ENCODE measurements at regions not wholly inside any gene's neighbourhood (a gene's known extent, or its start where the extent isn't known, plus 50 kb on each side); places are given as distances from the start of the nearest gene placed in this dataset.

- DNase-seq (ENCODE audit: low read depth): no peak
- no peak overlapping the region for H3K4me3 ChIP-seq (ENCODE audit: low read length)
- TF ChIP-seq, protein P1, sequence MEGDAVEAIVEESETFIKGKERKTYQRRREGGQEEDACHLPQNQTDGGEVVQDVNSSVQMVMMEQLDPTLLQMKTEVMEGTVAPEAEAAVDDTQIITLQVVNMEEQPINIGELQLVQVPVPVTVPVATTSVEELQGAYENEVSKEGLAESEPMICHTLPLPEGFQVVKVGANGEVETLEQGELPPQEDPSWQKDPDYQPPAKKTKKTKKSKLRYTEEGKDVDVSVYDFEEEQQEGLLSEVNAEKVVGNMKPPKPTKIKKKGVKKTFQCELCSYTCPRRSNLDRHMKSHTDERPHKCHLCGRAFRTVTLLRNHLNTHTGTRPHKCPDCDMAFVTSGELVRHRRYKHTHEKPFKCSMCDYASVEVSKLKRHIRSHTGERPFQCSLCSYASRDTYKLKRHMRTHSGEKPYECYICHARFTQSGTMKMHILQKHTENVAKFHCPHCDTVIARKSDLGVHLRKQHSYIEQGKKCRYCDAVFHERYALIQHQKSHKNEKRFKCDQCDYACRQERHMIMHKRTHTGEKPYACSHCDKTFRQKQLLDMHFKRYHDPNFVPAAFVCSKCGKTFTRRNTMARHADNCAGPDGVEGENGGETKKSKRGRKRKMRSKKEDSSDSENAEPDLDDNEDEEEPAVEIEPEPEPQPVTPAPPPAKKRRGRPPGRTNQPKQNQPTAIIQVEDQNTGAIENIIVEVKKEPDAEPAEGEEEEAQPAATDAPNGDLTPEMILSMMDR (conservative IDR thresholded peaks at IDR 0.05; ENCODE audit: low read length): no peak
Observed at GRCh38 chr4:169859366-169860216, 101.8 kb upstream of the HPF1 start.

DNA sequence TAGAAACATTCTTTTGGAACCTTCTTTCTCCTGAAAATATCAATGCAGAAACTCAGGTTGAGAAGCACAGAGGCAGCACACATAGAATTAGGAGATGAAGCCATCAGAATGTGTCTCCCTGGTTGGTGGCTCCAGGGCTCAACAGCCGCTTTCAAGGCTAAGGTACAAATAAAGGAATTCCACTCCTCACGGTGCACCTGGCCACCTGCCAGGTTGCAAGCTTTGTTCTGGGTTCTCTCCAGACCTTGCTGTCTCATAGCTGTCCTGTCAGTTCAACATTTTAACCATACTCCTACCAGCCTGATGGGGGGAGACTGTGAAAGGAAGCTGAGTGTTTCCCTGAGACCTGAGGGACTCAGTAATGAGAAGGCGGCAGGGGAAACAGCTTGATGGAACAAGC, 96.3 kb upstream of the HPF1 start:
- no peak overlapping the region for H3K4me3 ChIP-seq (ENCODE audit: low read length)
- DNase-seq (ENCODE audit: low read depth): no peak
- TF ChIP-seq, protein P1 (conservative IDR thresholded peaks at IDR 0.05; ENCODE audit: low read length): no peak

DNA sequence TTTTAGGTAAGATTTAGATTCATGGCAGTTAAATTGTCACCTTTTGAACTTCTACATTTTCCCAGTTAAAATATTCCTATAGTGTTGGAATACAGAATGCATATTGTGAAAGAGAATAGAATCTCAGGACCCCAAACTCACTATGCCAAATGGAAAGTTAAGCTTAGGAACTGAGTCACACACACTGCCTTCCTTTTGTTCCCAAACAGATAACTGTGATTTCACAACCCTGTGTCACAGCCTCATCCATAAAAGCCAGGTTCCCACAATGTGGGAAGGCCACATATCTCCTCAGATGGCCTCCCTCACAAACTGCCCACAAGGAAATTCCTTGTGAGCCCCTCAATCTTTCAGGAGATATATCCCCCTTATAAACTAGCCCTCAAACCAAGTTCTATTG, 94.7 kb upstream of the HPF1 start:
- DNase-seq (ENCODE audit: low read depth): no peak
- TF ChIP-seq, protein P1 (conservative IDR thresholded peaks at IDR 0.05; ENCODE audit: low read length): no peak

DNA sequence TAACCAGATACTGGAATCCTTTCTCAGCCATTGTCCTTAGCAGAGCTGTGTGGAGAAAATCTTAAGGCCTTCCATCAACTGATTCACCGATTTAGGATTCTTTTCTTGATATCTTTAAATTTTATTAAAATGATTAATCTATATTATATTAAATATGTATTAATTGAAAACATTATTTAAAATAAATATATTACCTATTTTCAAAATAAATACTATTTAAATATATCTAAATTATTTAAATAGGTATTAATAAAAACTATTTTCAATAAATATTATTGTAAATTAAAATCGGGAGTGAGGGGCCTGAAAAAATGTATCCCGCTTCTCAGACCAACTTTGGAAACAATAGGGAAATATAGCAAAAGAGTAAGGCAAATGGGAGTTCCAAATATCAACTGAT, 94.0 kb upstream of the HPF1 start:
- H3K4me3 ChIP-seq (ENCODE audit: low read length): no peak overlapping the region
- TF ChIP-seq, protein P1 (conservative IDR thresholded peaks at IDR 0.05; ENCODE audit: low read length): no peak
- DNase-seq (ENCODE audit: low read depth): no peak

More for the DNA sequence above, 94.7 kb upstream of the HPF1 start:
- no peak overlapping the region for H3K4me3 ChIP-seq (ENCODE audit: low read length)

- H3K4me3 ChIP-seq (ENCODE audit: low read length): no peak overlapping the region
- DNase-seq (ENCODE audit: low read depth): no peak
- TF ChIP-seq, protein P1 (conservative IDR thresholded peaks at IDR 0.05; ENCODE audit: low read length): no peak
Observed at GRCh38 chr4:169849456-169849855, 91.7 kb upstream of the HPF1 start.

GRCh38 chr4:169848018-169848417, 90.3 kb upstream of the HPF1 start:
- DNase-seq (ENCODE audit: low read depth): no peak
- TF ChIP-seq, protein P1 (conservative IDR thresholded peaks at IDR 0.05; ENCODE audit: low read length): no peak

DNA sequence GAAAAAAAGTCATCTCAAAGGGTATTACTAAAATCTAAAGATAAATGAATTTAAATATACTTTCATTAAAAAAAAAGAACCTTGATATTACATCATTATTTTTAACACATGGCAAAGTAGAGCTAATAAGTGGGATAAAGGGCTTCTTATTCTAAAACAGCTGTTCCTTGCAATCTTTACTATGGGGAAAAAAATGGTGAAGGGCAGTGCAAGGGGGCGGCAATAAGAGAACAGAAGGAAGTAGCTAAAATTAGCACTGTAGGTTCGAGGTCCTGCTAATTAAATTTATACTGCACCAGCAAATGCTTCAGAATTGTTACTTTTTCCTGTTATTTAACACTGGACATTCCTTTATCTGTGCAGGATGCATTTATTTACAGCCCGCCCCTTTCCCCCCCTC, 89.4 kb upstream of the HPF1 start:
- DNase-seq (ENCODE audit: low read depth): no peak
- no peak overlapping the region for H3K4me3 ChIP-seq (ENCODE audit: low read length)
- TF ChIP-seq, protein P1 (conservative IDR thresholded peaks at IDR 0.05; ENCODE audit: low read length): no peak

More at GRCh38 chr4:169848018-169848417, 90.3 kb upstream of the HPF1 start:
- H3K4me3 ChIP-seq (ENCODE audit: low read length): no peak overlapping the region

Data from AG10803 (cell line).